ENCODE measurements at regions not wholly inside any gene's neighbourhood (a gene's known extent, or its start where the extent isn't known, plus 50 kb on each side); places are given as distances from the start of the nearest gene placed in this dataset.
A peak's percentile ranks its signal among the peaks of the same experiment; 100 is the strongest.

- intact Hi-C loops (cut with micrococcal nuclease), result no loop called here
- peak overlapping the region; percentile 42 for H2AFZ ChIP-seq (ENCODE audit: low read depth, low read length, poor library complexity, severe bottlenecking)
- H3K79me2 ChIP-seq (ENCODE audit: insufficient read depth, low read length), result no peaks in the 10 kb centered on the region
- no peak for DNase-seq (ENCODE audit: low read depth, low spot score)
- H3K27ac ChIP-seq (ENCODE audit: low read depth, low read length), result no peak overlapping the region
- H3K4me1 ChIP-seq (ENCODE audit: control insufficient read depth in 1 of 2, insufficient read depth in 2 of 2, low read length in 2 of 2), result peaks cover 0 to 9% of the 10 kb centered on the region in 2 experiments; a peak in 2 of 4 replicates
- H4K20me1 ChIP-seq (ENCODE audit: insufficient read depth), result no peaks in the 10 kb centered on the region
- ChIA-PET POLR2A (no interaction called here), CTCF (no interaction called here), RAD21 (ENCODE audit: low non-redundant PET in 1 of 2, low total read pairs in 2 of 2, uncharacterized antibody in 2 of 2, unreplicated experiment in 2 of 2) (no interaction called here)
- H3K9ac ChIP-seq (ENCODE audit: low read length), result no peak overlapping the region
- no peak overlapping the region for H3K4me3 ChIP-seq (replicated peaks in 1 of 2; ENCODE audit: low read depth in 1 of 2, low read length in 2 of 2)
- BruUV-seq (replicated peaks), result no TSS peak
- no peaks in the 10 kb centered on the region for H3K9me2 ChIP-seq (ENCODE audit: insufficient read depth)
- no peaks in the 10 kb centered on the region for H3K27me3 ChIP-seq (ENCODE audit: insufficient read depth, low read length)
- H3K9me3 ChIP-seq (ENCODE audit: control insufficient read depth in 1 of 2, insufficient read depth in 1 of 2, low read depth in 1 of 2, low read length in 2 of 2), result no peaks in the 10 kb centered on the region
- no peaks in the 10 kb centered on the region for H3K36me3 ChIP-seq (ENCODE audit: control insufficient read depth in 1 of 2, insufficient read depth in 2 of 2, low read length in 2 of 2)
- TF ChIP-seq ELF1 (IDR thresholded peaks at IDR 0.05; ENCODE audit: borderline replicate concordance, low read depth) (no peak), CEBPB (IDR thresholded peaks at IDR 0.05; ENCODE audit: low read depth) (no peak), SIN3A (IDR thresholded peaks at IDR 0.05; ENCODE audit: low read depth) (no peak), POLR2A (IDR thresholded peaks at IDR 0.05; ENCODE audit: borderline replicate concordance, extremely low read depth, insufficient read depth, insufficient read length) (no peak), ZNF274 (IDR thresholded peaks at IDR 0.05; ENCODE audit: low read depth, low read length) (no peak), CBX3 (IDR thresholded peaks at IDR 0.05; ENCODE audit: low read depth) (no peak), FOSL1 (IDR thresholded peaks at IDR 0.05; ENCODE audit: low read depth) (no peak), EZH2 (IDR thresholded peaks at IDR 0.05) (no peak), SRF (IDR thresholded peaks at IDR 0.05; ENCODE audit: low read depth) (no peak), EZH2phosphoT487 (IDR thresholded peaks at IDR 0.05; ENCODE audit: borderline replicate concordance) (no peak), EGR1 (IDR thresholded peaks at IDR 0.05; ENCODE audit: low read depth) (no peak), YY1 (IDR thresholded peaks at IDR 0.05; ENCODE audit: extremely low read depth, insufficient replicate concordance, low read depth, low read length) (no peak), TCF7L2 (IDR thresholded peaks at IDR 0.05; ENCODE audit: borderline replicate concordance, extremely low read depth, insufficient read depth, insufficient read length) (no peak), MAX (IDR thresholded peaks at IDR 0.05) (no peak), RAD21 (IDR thresholded peaks at IDR 0.05; ENCODE audit: low read depth) (no peak)
- H3K4me2 ChIP-seq (ENCODE audit: low read length), result no peak overlapping the region; the same call in 1 of the 2 replicates
- ATAC-seq, result peak; percentile 49
These were observed 105.2 kb downstream of the CH25H start for GRCh38 chr10:89101943-89102342.
